ENCODE measurements at regions not wholly inside any gene's neighbourhood (a gene's known extent, or its start where the extent isn't known, plus 50 kb on each side); places are given as distances from the start of the nearest gene placed in this dataset.

GRCh38 chrX:22739276-22739675, 260.5 kb upstream of the DDX53 start:
- no peak overlapping the region for H3K4me3 ChIP-seq (ENCODE audit: low read depth, low read length)
- no peak for DNase-seq (ENCODE audit: low read depth)
- in situ Hi-C loops (cut with HindIII; ENCODE audit: low sequenced_read_pairs), result no loop called here
- TF ChIP-seq CTCF (IDR thresholded peaks at IDR 0.05; ENCODE audit: low read depth, low read length, missing control alignments), result no peak

GRCh38 chrX:22740836-22741235, 258.9 kb upstream of the DDX53 start:
- DNase-seq (ENCODE audit: low read depth), result no peak
- no peak overlapping the region for H3K4me3 ChIP-seq (ENCODE audit: low read depth, low read length)
- no peak for TF ChIP-seq CTCF (IDR thresholded peaks at IDR 0.05; ENCODE audit: low read depth, low read length, missing control alignments)
- in situ Hi-C loops (cut with HindIII; ENCODE audit: low sequenced_read_pairs), result no loop called here

- in situ Hi-C loops (cut with HindIII; ENCODE audit: low sequenced_read_pairs), result no loop called here
- no peak for DNase-seq (ENCODE audit: low read depth)
- TF ChIP-seq CTCF (IDR thresholded peaks at IDR 0.05; ENCODE audit: low read depth, low read length, missing control alignments), result no peak
- no peak overlapping the region for H3K4me3 ChIP-seq (ENCODE audit: low read depth, low read length)
Observed at GRCh38 chrX:22742174-22742573, 257.6 kb upstream of the DDX53 start.

- no peak overlapping the region for H3K4me3 ChIP-seq (ENCODE audit: low read depth, low read length)
Observed at GRCh38 chrX:22746081-22746480, 253.7 kb upstream of the DDX53 start.

GRCh38 chrX:22748093-22748999, 251.4 kb upstream of the DDX53 start:
- in situ Hi-C loops (cut with HindIII; ENCODE audit: low sequenced_read_pairs), result no loop called here

More at GRCh38 chrX:22746081-22746480, 253.7 kb upstream of the DDX53 start:
- DNase-seq (ENCODE audit: low read depth), result no peak
- no peak for TF ChIP-seq CTCF (IDR thresholded peaks at IDR 0.05; ENCODE audit: low read depth, low read length, missing control alignments)
- in situ Hi-C loops (cut with HindIII; ENCODE audit: low sequenced_read_pairs), result no loop called here

More at GRCh38 chrX:22748093-22748999, 251.4 kb upstream of the DDX53 start:
- TF ChIP-seq CTCF (IDR thresholded peaks at IDR 0.05; ENCODE audit: low read depth, low read length, missing control alignments), result peak; percentile 76
- DNase-seq (ENCODE audit: low read depth), result peak; percentile 13
- H3K4me3 ChIP-seq (ENCODE audit: low read depth, low read length), result no peak overlapping the region

Measured in astrocyte of the cerebellum (primary cell).